Osteoblast (primary cell): ENCODE measurements at regions not wholly inside any gene's neighbourhood (a gene's known extent, or its start where the extent isn't known, plus 50 kb on each side); places are given as distances from the start of the nearest gene placed in this dataset.

ENCODE experiments used
- DNase-seq: peaks from one replicate; pipeline ENCODE4 v3.0.0; 2011; ENCODE audit warnings: low spot score, mixed read lengths; ENCODE audit not compliant: insufficient read length; ENCODE audit errors: missing footprints
- H2AFZ ChIP-seq: 2 replicates; pipeline ENCODE4 v1.6.0; 2011; ENCODE audit warnings: mild to moderate bottlenecking, low read length
- H3K27ac ChIP-seq: 2 replicates; pipeline ENCODE4 v1.5.1; 2011; ENCODE audit warnings: mild to moderate bottlenecking, low read depth, low read length, moderate library complexity
- H3K27me3 ChIP-seq: 2 replicates; pipeline ENCODE4 v1.6.0; 2012; ENCODE audit warnings: mild to moderate bottlenecking, control low read depth, inconsistent platforms, low read length, moderate library complexity; ENCODE audit not compliant: insufficient read depth
- H3K36me3 ChIP-seq: 2 replicates; pipeline ENCODE4 v1.5.1; 2011; ENCODE audit warnings: mild to moderate bottlenecking, low read length, control low read depth, moderate library complexity; ENCODE audit not compliant: insufficient read depth
- H3K4me1 ChIP-seq: 2 replicates; pipeline ENCODE4 v1.5.1; 2011; ENCODE audit warnings: mild to moderate bottlenecking, low read length, control low read depth, moderate library complexity; ENCODE audit not compliant: insufficient read depth
- H3K4me2 ChIP-seq: 2 replicates; pipeline ENCODE4 v1.6.0; 2011; ENCODE audit warnings: mild to moderate bottlenecking, low read length; ENCODE audit not compliant: insufficient read depth
- H3K4me3 ChIP-seq: fragments of 200-600 bp; sonication (generic); 3 replicates; pipeline ENCODE4 v1.5.1; 2012; ENCODE audit warnings: mild to moderate bottlenecking, low read length, inconsistent platforms; ENCODE audit not compliant: insufficient read depth
- H3K79me2 ChIP-seq: 2 replicates; pipeline ENCODE4 v1.6.0; 2012; ENCODE audit warnings: mild to moderate bottlenecking, low read length, control low read depth, inconsistent platforms; ENCODE audit not compliant: insufficient read depth
- H3K9me3 ChIP-seq: 2 replicates; pipeline ENCODE4 v1.5.1; 2011; ENCODE audit warnings: low read depth, low read length, control low read depth
- H4K20me1 ChIP-seq: 2 replicates; pipeline ENCODE4 v1.6.0; 2012; ENCODE audit warnings: mild to moderate bottlenecking, low read length, control low read depth; ENCODE audit not compliant: insufficient read depth
- TF ChIP-seq, protein P1 (sequence below): IDR thresholded peaks from 2 replicates; pipeline ENCODE4 v1.5.1; 2011; ENCODE audit warnings: mild to moderate bottlenecking, low read depth, low read length, moderate library complexity; ENCODE audit errors: extremely low read depth

DNA sequence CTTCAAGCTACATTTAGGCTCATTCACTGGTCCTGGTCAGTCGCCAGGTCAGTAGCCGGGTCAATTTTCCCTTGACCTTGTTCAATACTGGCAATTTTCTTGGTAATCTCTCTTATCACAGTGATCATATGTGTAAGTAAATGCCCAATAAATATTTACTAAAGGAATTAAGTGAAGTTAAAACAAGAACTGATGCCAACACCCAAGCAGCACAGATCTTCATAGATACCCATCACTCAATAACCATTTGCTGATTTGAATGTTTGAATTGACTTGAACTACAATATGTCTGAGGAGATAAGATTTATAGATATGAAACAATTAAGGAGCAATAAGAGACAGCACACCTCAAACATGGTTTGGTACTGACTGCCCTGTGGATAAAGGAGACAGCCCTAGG lies 100.8 kb upstream of the PREP start:
- H3K27me3 ChIP-seq = no peaks in the 10 kb centered on the region
- no peaks in the 10 kb centered on the region for H4K20me1 ChIP-seq
- H3K27ac ChIP-seq = no peak overlapping the region
- no peaks in the 10 kb centered on the region for H3K36me3 ChIP-seq
- no peaks in the 10 kb centered on the region for H3K79me2 ChIP-seq
- H3K4me1 ChIP-seq = no peaks in the 10 kb centered on the region
- no peak overlapping the region for H2AFZ ChIP-seq
- H3K9me3 ChIP-seq = no peaks in the 10 kb centered on the region
- TF ChIP-seq, protein P1, sequence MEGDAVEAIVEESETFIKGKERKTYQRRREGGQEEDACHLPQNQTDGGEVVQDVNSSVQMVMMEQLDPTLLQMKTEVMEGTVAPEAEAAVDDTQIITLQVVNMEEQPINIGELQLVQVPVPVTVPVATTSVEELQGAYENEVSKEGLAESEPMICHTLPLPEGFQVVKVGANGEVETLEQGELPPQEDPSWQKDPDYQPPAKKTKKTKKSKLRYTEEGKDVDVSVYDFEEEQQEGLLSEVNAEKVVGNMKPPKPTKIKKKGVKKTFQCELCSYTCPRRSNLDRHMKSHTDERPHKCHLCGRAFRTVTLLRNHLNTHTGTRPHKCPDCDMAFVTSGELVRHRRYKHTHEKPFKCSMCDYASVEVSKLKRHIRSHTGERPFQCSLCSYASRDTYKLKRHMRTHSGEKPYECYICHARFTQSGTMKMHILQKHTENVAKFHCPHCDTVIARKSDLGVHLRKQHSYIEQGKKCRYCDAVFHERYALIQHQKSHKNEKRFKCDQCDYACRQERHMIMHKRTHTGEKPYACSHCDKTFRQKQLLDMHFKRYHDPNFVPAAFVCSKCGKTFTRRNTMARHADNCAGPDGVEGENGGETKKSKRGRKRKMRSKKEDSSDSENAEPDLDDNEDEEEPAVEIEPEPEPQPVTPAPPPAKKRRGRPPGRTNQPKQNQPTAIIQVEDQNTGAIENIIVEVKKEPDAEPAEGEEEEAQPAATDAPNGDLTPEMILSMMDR = no peak
- H3K4me3 ChIP-seq = no peak overlapping the region
- H3K4me2 ChIP-seq = no peak overlapping the region
- DNase-seq = no peak

DNA sequence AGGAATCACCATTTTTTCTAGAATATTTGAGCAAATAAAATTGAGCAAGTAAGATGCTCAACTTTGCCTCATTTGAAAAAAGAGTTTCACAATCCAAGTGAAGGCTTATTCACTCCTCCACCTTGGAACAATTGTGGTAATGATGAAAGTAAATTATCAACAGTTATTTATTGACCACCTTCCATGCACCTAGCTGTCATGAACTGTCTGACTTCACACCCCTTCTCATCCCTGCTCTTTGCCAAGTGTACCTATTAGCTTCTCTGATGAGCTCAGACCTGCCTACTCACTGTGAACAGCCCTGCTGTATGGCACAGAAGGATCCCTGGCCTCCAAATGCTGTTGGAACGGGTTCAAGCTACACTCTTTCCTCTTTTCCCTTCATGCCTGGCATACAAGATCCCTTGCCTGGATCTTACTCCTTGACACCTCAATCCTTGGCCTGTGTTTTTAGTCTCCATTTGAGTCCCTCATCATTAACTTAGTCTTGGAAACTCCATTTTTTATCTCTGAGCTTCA lies 99.0 kb upstream of the PREP start:
- Histone ChIP-seq H3K36me3 (no peaks in the 10 kb centered on the region), H4K20me1 (no peaks in the 10 kb centered on the region), H3K9me3 (no peaks in the 10 kb centered on the region), H3K4me1 (no peaks in the 10 kb centered on the region), H3K4me2 (no peak overlapping the region), H3K27ac (no peak overlapping the region), H2AFZ (no peak overlapping the region), H3K4me3 (no peak overlapping the region), H3K79me2 (no peaks in the 10 kb centered on the region), H3K27me3 (no peaks in the 10 kb centered on the region)
- no peak for DNase-seq
- TF ChIP-seq, protein P1 = no peak

DNA sequence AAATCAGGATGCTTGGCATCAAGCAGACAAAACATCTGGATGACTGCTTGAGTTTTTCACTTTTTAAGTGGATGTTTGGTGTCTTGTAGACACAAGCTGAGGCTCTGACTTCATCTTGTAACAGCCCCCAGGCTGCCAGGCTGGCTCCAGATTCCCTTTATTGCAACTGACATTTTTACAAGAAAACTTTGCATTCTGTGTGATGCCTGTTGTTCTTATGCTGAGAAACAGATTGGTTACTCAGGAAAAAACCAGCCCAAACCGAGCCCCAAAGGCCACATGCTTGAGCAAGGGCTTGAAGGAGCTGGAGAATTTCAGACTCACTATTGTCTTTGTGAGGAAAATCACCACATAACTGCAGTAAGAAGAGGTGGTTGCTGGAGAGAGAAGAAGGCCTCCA lies 98.4 kb upstream of the PREP start:
- Histone ChIP-seq H3K9me3 (no peaks in the 10 kb centered on the region), H3K27ac (no peak overlapping the region), H4K20me1 (no peaks in the 10 kb centered on the region), H3K36me3 (no peaks in the 10 kb centered on the region), H3K79me2 (no peaks in the 10 kb centered on the region), H3K4me2 (no peak overlapping the region), H3K4me3 (no peak overlapping the region), H2AFZ (no peak overlapping the region), H3K4me1 (no peaks in the 10 kb centered on the region), H3K27me3 (no peaks in the 10 kb centered on the region)
- TF ChIP-seq, protein P1 = no peak
- no peak for DNase-seq

DNA sequence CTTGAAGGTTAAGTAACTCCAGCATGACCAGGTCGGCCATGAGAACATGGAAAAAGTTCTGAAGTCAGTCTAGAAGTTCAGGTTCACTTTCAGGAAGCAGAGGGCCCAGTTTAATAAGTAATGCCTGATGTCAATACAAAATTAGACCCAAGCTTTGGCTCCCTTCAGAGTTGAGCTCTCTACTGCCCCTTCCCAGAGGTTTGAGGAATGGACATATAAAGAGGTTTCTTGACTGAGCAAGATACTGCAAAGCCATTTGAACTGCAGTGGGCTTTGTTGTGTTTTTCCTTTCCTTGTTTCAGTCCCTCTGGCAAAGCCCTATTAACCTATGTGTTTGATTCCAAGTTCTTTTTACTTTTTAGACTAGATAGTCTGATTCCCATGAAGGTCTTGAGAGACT lies 97.8 kb upstream of the PREP start:
- Histone ChIP-seq H3K4me3 (no peak overlapping the region), H3K9me3 (no peaks in the 10 kb centered on the region), H3K79me2 (no peaks in the 10 kb centered on the region), H3K4me1 (no peaks in the 10 kb centered on the region), H3K27me3 (no peaks in the 10 kb centered on the region), H3K4me2 (no peak overlapping the region), H3K36me3 (no peaks in the 10 kb centered on the region), H2AFZ (no peak overlapping the region), H3K27ac (no peak overlapping the region), H4K20me1 (no peaks in the 10 kb centered on the region)
- DNase-seq = no peak
- TF ChIP-seq, protein P1 = peak; percentile 17
